ENCODE measurements at regions not wholly inside any gene's neighbourhood (a gene's known extent, or its start where the extent isn't known, plus 50 kb on each side); places are given as distances from the start of the nearest gene placed in this dataset.
A peak's percentile ranks its signal among the peaks of the same experiment; 100 is the strongest.
"Not testable (repeated sequence)": the region's sequence is repeated elsewhere in the genome, so short reads cannot be mapped to it uniquely, and the experiment has no call there.

GRCh38 chr13:54424344-54424743 is 1395.7 kb downstream of the OLFM4 start:
- intact Hi-C loops (cut with DNase I) = no loop called here
- Histone ChIP-seq H3K9me3 (ENCODE audit: control insufficient read depth in 2 of 3, insufficient read depth in 1 of 3, low read length in 3 of 3) (no peaks in the 10 kb centered on the region), H3K27me3 (ENCODE audit: control insufficient read depth, insufficient read depth, low read length) (no peaks in the 10 kb centered on the region), H3K9ac (ENCODE audit: low read length in 3 of 3) (no peak overlapping the region), H3K36me3 (ENCODE audit: control insufficient read depth in 2 of 3, insufficient read depth in 3 of 3, low read length in 3 of 3) (no peaks in the 10 kb centered on the region), H3K4me3 (ENCODE audit: low read length in 3 of 3) (no peak overlapping the region), H3K4me1 (ENCODE audit: control insufficient read depth in 2 of 3, insufficient read depth in 2 of 3, low read depth in 1 of 3, low read length in 3 of 3) (no peaks in the 10 kb centered on the region), H3K27ac (ENCODE audit: low read depth in 2 of 2, low read length in 2 of 2) (no peak overlapping the region)
- TF ChIP-seq, protein P1, sequence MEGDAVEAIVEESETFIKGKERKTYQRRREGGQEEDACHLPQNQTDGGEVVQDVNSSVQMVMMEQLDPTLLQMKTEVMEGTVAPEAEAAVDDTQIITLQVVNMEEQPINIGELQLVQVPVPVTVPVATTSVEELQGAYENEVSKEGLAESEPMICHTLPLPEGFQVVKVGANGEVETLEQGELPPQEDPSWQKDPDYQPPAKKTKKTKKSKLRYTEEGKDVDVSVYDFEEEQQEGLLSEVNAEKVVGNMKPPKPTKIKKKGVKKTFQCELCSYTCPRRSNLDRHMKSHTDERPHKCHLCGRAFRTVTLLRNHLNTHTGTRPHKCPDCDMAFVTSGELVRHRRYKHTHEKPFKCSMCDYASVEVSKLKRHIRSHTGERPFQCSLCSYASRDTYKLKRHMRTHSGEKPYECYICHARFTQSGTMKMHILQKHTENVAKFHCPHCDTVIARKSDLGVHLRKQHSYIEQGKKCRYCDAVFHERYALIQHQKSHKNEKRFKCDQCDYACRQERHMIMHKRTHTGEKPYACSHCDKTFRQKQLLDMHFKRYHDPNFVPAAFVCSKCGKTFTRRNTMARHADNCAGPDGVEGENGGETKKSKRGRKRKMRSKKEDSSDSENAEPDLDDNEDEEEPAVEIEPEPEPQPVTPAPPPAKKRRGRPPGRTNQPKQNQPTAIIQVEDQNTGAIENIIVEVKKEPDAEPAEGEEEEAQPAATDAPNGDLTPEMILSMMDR (IDR thresholded peaks at IDR 0.05; ENCODE audit: borderline replicate concordance, extremely low read depth, insufficient read depth) = no peak
- DNase-seq = no peak
- no peak for FAIRE-seq

GRCh38 chr13:54433493-54434206 is 1405.0 kb downstream of the OLFM4 start:
- Histone ChIP-seq H3K27me3 (ENCODE audit: control insufficient read depth, insufficient read depth, low read length) (no peaks in the 10 kb centered on the region), H3K36me3 (ENCODE audit: control insufficient read depth in 2 of 3, insufficient read depth in 3 of 3, low read length in 3 of 3) (no peaks in the 10 kb centered on the region), H3K4me3 (ENCODE audit: low read length in 3 of 3) (no peak overlapping the region), H3K9ac (ENCODE audit: low read length in 3 of 3) (no peak overlapping the region), H3K4me1 (ENCODE audit: control insufficient read depth in 2 of 3, insufficient read depth in 2 of 3, low read depth in 1 of 3, low read length in 3 of 3) (no peaks in the 10 kb centered on the region), H3K27ac (ENCODE audit: low read depth in 2 of 2, low read length in 2 of 2) (no peak overlapping the region), H3K9me3 (ENCODE audit: control insufficient read depth in 2 of 3, insufficient read depth in 1 of 3, low read length in 3 of 3) (no peaks in the 10 kb centered on the region)
- intact Hi-C loops (cut with DNase I) = no loop called here
- FAIRE-seq (no peak), DNase-seq (peak in 2 of 5 donors; percentile 17 to 28)
- TF ChIP-seq, protein P1 (IDR thresholded peaks at IDR 0.05; ENCODE audit: borderline replicate concordance, extremely low read depth, insufficient read depth) = no peak

- H3K9ac ChIP-seq (ENCODE audit: low read length in 3 of 3); intact Hi-C loops (cut with DNase I); FAIRE-seq; H3K27me3 ChIP-seq (ENCODE audit: control insufficient read depth, insufficient read depth, low read length); H3K27ac ChIP-seq (ENCODE audit: low read depth in 2 of 2, low read length in 2 of 2); H3K9me3 ChIP-seq (ENCODE audit: control insufficient read depth in 2 of 3, insufficient read depth in 1 of 3, low read length in 3 of 3); H3K36me3 ChIP-seq (ENCODE audit: control insufficient read depth in 2 of 3, insufficient read depth in 3 of 3, low read length in 3 of 3); H3K4me3 ChIP-seq (ENCODE audit: low read length in 3 of 3); H3K4me1 ChIP-seq (ENCODE audit: control insufficient read depth in 2 of 3, insufficient read depth in 2 of 3, low read depth in 1 of 3, low read length in 3 of 3): not testable (repeated sequence)
- peak in 1 of 5 donors; percentile 40 for DNase-seq
Measured at GRCh38 chr13:54440853-54441400, 1412.3 kb downstream of the OLFM4 start.

DNA sequence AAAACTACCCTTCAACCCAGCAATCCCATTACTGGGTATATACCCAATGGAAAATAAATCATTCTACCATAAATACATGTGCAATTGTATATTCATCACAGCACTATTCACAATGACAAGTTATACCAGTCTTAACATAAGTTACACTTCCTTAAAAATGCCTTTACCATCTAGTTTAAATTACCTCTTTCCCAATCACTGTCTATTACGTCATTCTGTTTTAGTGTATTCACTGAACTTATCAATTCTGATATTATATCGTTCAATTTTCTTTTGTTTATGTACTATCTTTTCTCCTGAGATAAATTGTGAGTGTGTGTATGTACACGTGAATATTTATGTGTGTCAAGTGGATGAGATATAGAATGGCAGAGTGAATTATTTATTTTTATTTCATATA is 1416.8 kb downstream of the OLFM4 start:
- no peak for DNase-seq
- Histone ChIP-seq H3K27me3 (ENCODE audit: control insufficient read depth, insufficient read depth, low read length) (no peaks in the 10 kb centered on the region), H3K27ac (ENCODE audit: low read depth in 2 of 2, low read length in 2 of 2) (no peak overlapping the region), H3K9ac (ENCODE audit: low read length in 3 of 3) (no peak overlapping the region), H3K4me3 (ENCODE audit: low read length in 3 of 3) (no peak overlapping the region), H3K4me1 (ENCODE audit: control insufficient read depth in 2 of 3, insufficient read depth in 2 of 3, low read depth in 1 of 3, low read length in 3 of 3) (no peaks in the 10 kb centered on the region), H3K36me3 (ENCODE audit: control insufficient read depth in 2 of 3, insufficient read depth in 3 of 3, low read length in 3 of 3) (no peaks in the 10 kb centered on the region), H3K9me3 (ENCODE audit: control insufficient read depth in 2 of 3, insufficient read depth in 1 of 3, low read length in 3 of 3) (no peaks in the 10 kb centered on the region)
- TF ChIP-seq, protein P1 (IDR thresholded peaks at IDR 0.05; ENCODE audit: borderline replicate concordance, extremely low read depth, insufficient read depth) = no peak
- FAIRE-seq = no peak
- intact Hi-C loops (cut with DNase I) = no loop called here

Data from kidney (tissue), 13 donors.